GM12874 (cell line): ENCODE measurements at regions not wholly inside any gene's neighbourhood (a gene's known extent, or its start where the extent isn't known, plus 50 kb on each side); places are given as distances from the start of the nearest gene placed in this dataset.

ENCODE experiments used
- CTCF ChIP-seq: IDR thresholded peaks from 2 replicates; pipeline ENCODE4 v1.5.1; 2011; ENCODE audit warnings: low read depth, mild to moderate bottlenecking, control low read depth, low read length, moderate library complexity; ENCODE audit not compliant: insufficient read depth

- TF ChIP-seq CTCF = no peak
Observed at GRCh38 chr11:95690100-95690499, 99.5 kb downstream of the FAM76B start.

- no peak for TF ChIP-seq CTCF
Observed at GRCh38 chr11:95688501-95689222, 100.9 kb downstream of the FAM76B start.

- no peak for TF ChIP-seq CTCF
Observed at GRCh38 chr11:95688015-95688414, 101.6 kb downstream of the FAM76B start.

GRCh38 chr11:95686265-95686664, 103.3 kb downstream of the FAM76B start:
- TF ChIP-seq CTCF = no peak

GRCh38 chr11:95684701-95685100, 104.9 kb downstream of the FAM76B start:
- TF ChIP-seq CTCF = no peak

- no peak for TF ChIP-seq CTCF
Observed at GRCh38 chr11:95684170-95684569, 105.4 kb downstream of the FAM76B start.

- TF ChIP-seq CTCF = no peak
Observed at GRCh38 chr11:95682552-95682951, 107.0 kb downstream of the FAM76B start.
